H1 (cell line): ENCODE measurements at regions not wholly inside any gene's neighbourhood (a gene's known extent, or its start where the extent isn't known, plus 50 kb on each side); places are given as distances from the start of the nearest gene placed in this dataset.

ENCODE experiments used
- CTCF ChIA-PET: fragments of 300-600 bp; sonication (Branson Sonifier 250); formaldehyde crosslinking; loops from one replicate; lab custom pipeline; 2021; ENCODE audit not compliant: partially characterized antibody; lab: Charles Lee
- POLR2A ChIA-PET: fragments of 300-600 bp; sonication (Branson Sonifier 250); formaldehyde crosslinking; loops from one replicate; lab custom pipeline; 2021; ENCODE audit warnings: inconsistent platforms; ENCODE audit not compliant: partially characterized antibody; lab: Charles Lee
- DNase-seq, 2 experiments: peaks; one replicate each; pipeline versions ENCODE4 v3.0.0 to v3.0.0-alpha.2; 2010 to 2022; ENCODE audit warnings: low spot score in 2 of 2, low read depth in 1 of 2, mixed read lengths in 1 of 2
- FAIRE-seq: peaks from 2 replicates; lab custom pipeline; 2011; peaks lifted over from hg19 to GRCh38; lab: Jason Lieb, UNC
- H2AFZ ChIP-seq: 2 replicates; pipeline ENCODE4 v1.8.1; 2012; ENCODE audit warnings: low read length, inconsistent platforms
- H2AK5ac ChIP-seq: 2 replicates; pipeline ENCODE4 v1.6.1; 2013; ENCODE audit warnings: low read depth, low read length
- H2BK120ac ChIP-seq: replicated peaks from 2 replicates; pipeline ENCODE3; 2013; ENCODE audit warnings: low read depth, low read length, inconsistent platforms
- H2BK12ac ChIP-seq: 2 replicates; pipeline ENCODE4 v1.6.1; 2013; ENCODE audit warnings: low read depth, low read length
- H2BK15ac ChIP-seq: 2 replicates; pipeline ENCODE4 v1.6.1; 2013; ENCODE audit warnings: low read length
- H2BK20ac ChIP-seq: 2 replicates; pipeline ENCODE4 v1.6.1; 2013; ENCODE audit warnings: low read length
- H2BK5ac ChIP-seq: 2 replicates; pipeline ENCODE4 v1.6.1; 2013; ENCODE audit warnings: low read depth, low read length
- H3K14ac ChIP-seq: 2 replicates; pipeline ENCODE4 v1.6.1; 2013; ENCODE audit warnings: inconsistent platforms; ENCODE audit not compliant: insufficient read length
- H3K18ac ChIP-seq: 2 replicates; pipeline ENCODE4 v1.6.1; 2013; ENCODE audit warnings: low read length; ENCODE audit errors: extremely low read depth
- H3K23ac ChIP-seq: 2 replicates; pipeline ENCODE4 v1.6.1; 2013; ENCODE audit warnings: inconsistent platforms; ENCODE audit not compliant: insufficient read length
- H3K23me2 ChIP-seq: 2 replicates; pipeline ENCODE4 v1.6.1; 2013; ENCODE audit warnings: low read depth, low read length
- H3K27ac ChIP-seq: 2 replicates; pipeline ENCODE4 v1.6.1; 2011; ENCODE audit warnings: low read depth, low read length, inconsistent platforms
- H3K27me3 ChIP-seq, 4 experiments: replicated peaks in 1 of 4; 1 replicate in 1 of 4; 2 replicates in 3 of 4; pipeline versions ENCODE4 v1.6.1 to v1.8.1; 2011 to 2013; ENCODE audit warnings: low read length in 3 of 4, mild to moderate bottlenecking in 3 of 4, inconsistent platforms in 2 of 4, mixed read lengths in 2 of 4, moderate library complexity in 1 of 4; ENCODE audit not compliant: control insufficient read depth in 3 of 4, insufficient read depth in 3 of 4; ENCODE audit errors: extremely low read depth in 1 of 4
- H3K36me3 ChIP-seq, 4 experiments: 2 replicates each; pipeline versions ENCODE4 v1.6.1 to v1.8.1; 2011 to 2013; ENCODE audit warnings: mild to moderate bottlenecking in 4 of 4, low read length in 3 of 4, moderate library complexity in 2 of 4, control low read depth in 1 of 4, inconsistent platforms in 1 of 4; ENCODE audit not compliant: insufficient read depth in 4 of 4, control insufficient read depth in 2 of 4
- H3K4ac ChIP-seq: replicated peaks from 2 replicates; pipeline ENCODE3; 2013; ENCODE audit warnings: low read length, low read depth, mixed read lengths, inconsistent platforms; ENCODE audit not compliant: insufficient read length
- H3K4me1 ChIP-seq, 4 experiments: replicated peaks in 1 of 4; 1 replicate in 1 of 4; 2 replicates in 3 of 4; pipeline versions ENCODE4 v1.6.1 to v1.8.1; 2011 to 2013; ENCODE audit warnings: low read length in 3 of 4, inconsistent platforms in 2 of 4, mixed read lengths in 1 of 4; ENCODE audit not compliant: insufficient read depth in 4 of 4, control insufficient read depth in 3 of 4
- H3K4me2 ChIP-seq, 2 experiments: 2 replicates each; pipeline versions ENCODE4 v1.6.1 to v1.8.1; 2011 to 2013; ENCODE audit warnings: low read depth in 2 of 2, low read length in 2 of 2, control low read depth in 1 of 2, inconsistent platforms in 1 of 2, mild to moderate bottlenecking in 1 of 2; ENCODE audit not compliant: insufficient read depth in 1 of 2
- H3K4me3 ChIP-seq, 4 experiments: fragments of 200-600, 300-600 bp in 1 of 4; sonication (generic), shearing (Covaris generic), sonication (Bioruptor Twin) in 1 of 4; 2 replicates each; pipeline versions ENCODE4 v1.5.1 to v1.8.1; 2011 to 2016; ENCODE audit warnings: low read length in 4 of 4, low read depth in 3 of 4, control low read depth in 2 of 4, inconsistent platforms in 2 of 4, mild to moderate bottlenecking in 2 of 4, mixed read lengths in 1 of 4, moderate library complexity in 1 of 4; ENCODE audit not compliant: insufficient read depth in 2 of 4; ENCODE audit errors: extremely low read depth in 1 of 4
- H3K56ac ChIP-seq: replicated peaks from 2 replicates; pipeline ENCODE3; 2013; ENCODE audit warnings: low read depth, mild to moderate bottlenecking, mixed read lengths, low read length, inconsistent platforms; ENCODE audit not compliant: insufficient read length
- H3K79me1 ChIP-seq: 2 replicates; pipeline ENCODE4 v1.6.1; 2013; ENCODE audit warnings: low read depth, low read length, control low read depth
- H3K79me2 ChIP-seq, 2 experiments: 2 replicates each; pipeline versions ENCODE4 v1.6.1 to v1.8.1; 2012 to 2013; ENCODE audit warnings: low read length in 2 of 2, mild to moderate bottlenecking in 2 of 2, inconsistent platforms in 1 of 2; ENCODE audit not compliant: insufficient read depth in 2 of 2, control insufficient read depth in 1 of 2
- H3K9ac ChIP-seq, 4 experiments: replicated peaks in 1 of 4; 1 replicate in 1 of 4; 2 replicates in 3 of 4; pipeline versions ENCODE4 v1.6.1 to v1.8.1; 2011 to 2013; ENCODE audit warnings: low read depth in 3 of 4, low read length in 3 of 4, control low read depth in 2 of 4, mild to moderate bottlenecking in 2 of 4, moderate library complexity in 2 of 4, inconsistent platforms in 1 of 4; ENCODE audit errors: extremely low read depth in 1 of 4
- H3K9me3 ChIP-seq, 2 experiments: 2 replicates each; pipeline versions ENCODE4 v1.6.1 to v1.8.1; 2012 to 2013; ENCODE audit warnings: mild to moderate bottlenecking in 2 of 2, moderate library complexity in 2 of 2, control low read depth in 1 of 2, inconsistent platforms in 1 of 2, low read depth in 1 of 2, low read length in 1 of 2, mixed read lengths in 1 of 2; ENCODE audit not compliant: insufficient read depth in 2 of 2
- H4K20me1 ChIP-seq, 2 experiments: replicated peaks in 1 of 2; 2 replicates each; pipeline versions ENCODE3 to v1.8.1; 2011 to 2013; ENCODE audit warnings: inconsistent platforms in 2 of 2, low read length in 2 of 2, mild to moderate bottlenecking in 1 of 2; ENCODE audit not compliant: insufficient read depth in 2 of 2, control insufficient read depth in 1 of 2
- H4K5ac ChIP-seq: 2 replicates; pipeline ENCODE4 v1.6.1; 2013; ENCODE audit warnings: low read length, low read depth, mixed read lengths, inconsistent platforms; ENCODE audit not compliant: insufficient read length
- H4K8ac ChIP-seq: 2 replicates; pipeline ENCODE4 v1.8.0; 2013; ENCODE audit warnings: mild to moderate bottlenecking, moderate library complexity, low read length, inconsistent platforms; ENCODE audit not compliant: insufficient read depth; ENCODE audit errors: extremely low read depth
- H4K91ac ChIP-seq: replicated peaks from 2 replicates; pipeline ENCODE3; 2013; ENCODE audit warnings: low read length, mixed read lengths, inconsistent platforms; ENCODE audit not compliant: insufficient read length
- ASH2L ChIP-seq: fragments of 200-600, 300-600 bp; sonication (generic); IDR thresholded peaks from one replicate; pipeline ENCODE4 v1.7.1; 2017; ENCODE audit warnings: low read length
- BACH1 ChIP-seq: IDR thresholded peaks from 2 replicates; pipeline ENCODE4 v1.6.1; 2012; ENCODE audit warnings: low read length, improper control_type of control experiment
- BRCA1 ChIP-seq: IDR thresholded peaks from 2 replicates; pipeline ENCODE4 v1.6.1; 2012; ENCODE audit warnings: low read depth, low read length, improper control_type of control experiment
- EP300 ChIP-seq, 2 experiments: IDR thresholded peaks; 1 replicate in 1 of 2; 2 replicates in 1 of 2; pipeline ENCODE4 v1.6.1; 2011 to 2012; ENCODE audit warnings: low read depth in 2 of 2, low read length in 2 of 2, mild to moderate bottlenecking in 2 of 2, borderline replicate concordance in 1 of 2, inconsistent platforms in 1 of 2, moderate library complexity in 1 of 2
- JUN ChIP-seq: IDR thresholded peaks from 2 replicates; pipeline ENCODE4 v1.6.1; 2011; ENCODE audit warnings: low read depth, mild to moderate bottlenecking, improper control_type of control experiment, low read length
- KDM1A ChIP-seq: fragments of 200-600, 300-600 bp; sonication (generic); IDR thresholded peaks from 2 replicates; pipeline ENCODE4 v1.7.1; 2016; ENCODE audit warnings: mild to moderate bottlenecking, low read length, borderline replicate concordance
- MAX ChIP-seq: IDR thresholded peaks from 2 replicates; pipeline ENCODE4 v1.6.1; 2012; ENCODE audit warnings: inconsistent platforms
- NANOG ChIP-seq: IDR thresholded peaks from 2 replicates; pipeline ENCODE4 v1.6.1; 2011; ENCODE audit warnings: low read length, low read depth, mild to moderate bottlenecking, inconsistent platforms; ENCODE audit not compliant: insufficient read depth, poor library complexity, severe bottlenecking
- POLR2AphosphoS5 ChIP-seq: IDR thresholded peaks from 2 replicates; pipeline ENCODE4 v1.6.1; 2011; ENCODE audit warnings: low read depth, low read length
- RAD21 ChIP-seq, 2 experiments: IDR thresholded peaks in 1 of 2; conservative IDR thresholded peaks in 1 of 2; 2 replicates each; pipeline ENCODE4 v1.6.1; 2011; ENCODE audit warnings: low read depth in 2 of 2, low read length in 2 of 2, improper control_type of control experiment in 1 of 2, inconsistent platforms in 1 of 2, mild to moderate bottlenecking in 1 of 2, moderate library complexity in 1 of 2
- SIN3A ChIP-seq, 2 experiments: IDR thresholded peaks in 1 of 2; conservative IDR thresholded peaks in 1 of 2; 2 replicates each; pipeline ENCODE4 v1.6.1; 2011 to 2012; ENCODE audit warnings: low read length in 2 of 2, improper control_type of control experiment in 1 of 2, low read depth in 1 of 2, mild to moderate bottlenecking in 1 of 2
- SP1 ChIP-seq: IDR thresholded peaks from 2 replicates; pipeline ENCODE4 v1.6.1; 2011; ENCODE audit warnings: low read depth, low read length
- SP2 ChIP-seq: IDR thresholded peaks from 2 replicates; pipeline ENCODE4 v1.6.1; 2012; ENCODE audit warnings: mild to moderate bottlenecking, low read length, inconsistent platforms
- SP4 ChIP-seq: IDR thresholded peaks from 2 replicates; pipeline ENCODE4 v1.6.1; 2012; ENCODE audit warnings: low read length, inconsistent platforms
- ZNF274 ChIP-seq: IDR thresholded peaks from 2 replicates; pipeline ENCODE4 v1.7.0; 2012; ENCODE audit warnings: low read length, borderline replicate concordance; ENCODE audit errors: extremely low read depth
- WGBS, 2 experiments: shearing (Covaris generic) in 1 of 2; methylation state at CpG; one replicate each; pipeline versions ENCODE4 v1.1.6 to v1.1.7; 2013 to 2015; ENCODE audit warnings: low lambda C conversion rate in 2 of 2, mixed read lengths in 2 of 2, inconsistent platforms in 1 of 2, low coverage in 1 of 2, missing lambda C conversion rate in 1 of 2; ENCODE audit not compliant: insufficient replicate concordance in 2 of 2, insufficient coverage in 1 of 2, insufficient read length in 1 of 2; ENCODE audit errors: extremely low coverage in 1 of 2, missing lambda C conversion rate in 1 of 2; 5-methylcytosine and 5-hydroxymethylcytosine counted together

- Histone ChIP-seq H2AFZ (no peak overlapping the region), H3K4me2 (no peak overlapping the region), H4K20me1 (no peaks in the 10 kb centered on the region), H2AK5ac (no peak overlapping the region), H3K23ac (no peak overlapping the region), H3K27me3 (no peaks in the 10 kb centered on the region), H3K56ac (no peak overlapping the region), H3K79me2 (no peaks in the 10 kb centered on the region), H4K91ac (no peak overlapping the region), H3K36me3 (no peaks in the 10 kb centered on the region), H3K27ac (no peak overlapping the region), H3K79me1 (no peaks in the 10 kb centered on the region), H4K5ac (no peak overlapping the region), H3K4me3 (no peak overlapping the region), H2BK12ac (no peak overlapping the region), H3K4ac (no peak overlapping the region), H3K14ac (no peak overlapping the region), H2BK20ac (no peak overlapping the region), H2BK5ac (no peak overlapping the region), H3K23me2 (no peaks in the 10 kb centered on the region; the same call in 1 of the 2 replicates), H2BK120ac (no peak overlapping the region), H3K9ac (no peak overlapping the region), H3K9me3 (no peaks in the 10 kb centered on the region), H4K8ac (no peak overlapping the region), H3K4me1 (no peaks in the 10 kb centered on the region), H2BK15ac (no peak overlapping the region), H3K18ac (no peak overlapping the region)
- no peak for FAIRE-seq
- TF ChIP-seq ASH2L (no peak), BRCA1 (no peak), NANOG (no peak), KDM1A (no peak), EP300 (IDR thresholded peaks at IDR 0.05; ENCODE audit: borderline replicate concordance in 1 of 2, low read depth in 2 of 2, low read length in 2 of 2) (no peak), JUN (no peak), RAD21 (IDR thresholded peaks at IDR 0.05 in 1 of 2, conservative IDR thresholded peaks at IDR 0.05 in 1 of 2; ENCODE audit: low read depth in 2 of 2, low read length in 2 of 2) (no peak), SP2 (no peak), MAX (no peak), ZNF274 (no peak), BACH1 (no peak), SP4 (no peak), SIN3A (conservative IDR thresholded peaks at IDR 0.05 in 1 of 2, IDR thresholded peaks at IDR 0.05 in 1 of 2; ENCODE audit: low read depth in 1 of 2, low read length in 2 of 2) (no peak), POLR2AphosphoS5 (no peak), SP1 (no peak)
- POLR2A ChIA-PET = no interaction called here
- CTCF ChIA-PET = no interaction called here
- 100% methylated on average over 2 of the region's 2 CpGs; no CpG with 5 or more reads in 1 of the 2 experiments for WGBS, 2 experiments
- no peak for DNase-seq
Measured at GRCh38 chr14:98099527-98099926, 1172.5 kb downstream of the BCL11B start.
